Cardiac muscle cell (in vitro differentiated cells and primary cell): ENCODE measurements at regions not wholly inside any gene's neighbourhood (a gene's known extent, or its start where the extent isn't known, plus 50 kb on each side); places are given as distances from the start of the nearest gene placed in this dataset.
"Not testable (repeated sequence)": the region's sequence is repeated elsewhere in the genome, so short reads cannot be mapped to it uniquely, and the experiment has no call there.

ENCODE experiments used
- DNase-seq, 2 donors: peaks; one replicate each; pipeline versions ENCODE4 v3.0.0 to v3.0.0-alpha.2; 2010 to 2017; ENCODE audit warnings: low read depth in 1 of 2, low spot score in 1 of 2
- H3K27ac ChIP-seq: fragments of 200-600 bp; sonication (generic); 2 replicates; pipeline ENCODE4 v1.5.1; 2016
- H3K27me3 ChIP-seq: fragments of 200-600 bp; sonication (generic); 2 replicates; pipeline ENCODE4 v1.6.0; 2016; ENCODE audit warnings: control low read depth
- H3K36me3 ChIP-seq: fragments of 200-600 bp; sonication (generic); 2 replicates; pipeline ENCODE4 v1.5.1; 2016; ENCODE audit warnings: control low read depth
- H3K4me1 ChIP-seq: fragments of 200-600 bp; sonication (generic); 2 replicates; pipeline ENCODE4 v1.8.1; 2017; ENCODE audit warnings: low read depth, mild to moderate bottlenecking, mixed run types
- H3K4me3 ChIP-seq: fragments of 200-600 bp; sonication (generic); 2 replicates; pipeline ENCODE4 v1.5.1; 2016; ENCODE audit warnings: mild to moderate bottlenecking
- H3K9me3 ChIP-seq: fragments of 200-600 bp; sonication (generic); 2 replicates; pipeline ENCODE4 v1.5.1; 2017; ENCODE audit warnings: low read depth, mild to moderate bottlenecking, control low read depth
- TF ChIP-seq, protein P1 (sequence below): IDR thresholded peaks from 2 replicates; pipeline ENCODE4 v1.5.1; 2012; ENCODE audit warnings: low read depth, mild to moderate bottlenecking, low read length

DNA sequence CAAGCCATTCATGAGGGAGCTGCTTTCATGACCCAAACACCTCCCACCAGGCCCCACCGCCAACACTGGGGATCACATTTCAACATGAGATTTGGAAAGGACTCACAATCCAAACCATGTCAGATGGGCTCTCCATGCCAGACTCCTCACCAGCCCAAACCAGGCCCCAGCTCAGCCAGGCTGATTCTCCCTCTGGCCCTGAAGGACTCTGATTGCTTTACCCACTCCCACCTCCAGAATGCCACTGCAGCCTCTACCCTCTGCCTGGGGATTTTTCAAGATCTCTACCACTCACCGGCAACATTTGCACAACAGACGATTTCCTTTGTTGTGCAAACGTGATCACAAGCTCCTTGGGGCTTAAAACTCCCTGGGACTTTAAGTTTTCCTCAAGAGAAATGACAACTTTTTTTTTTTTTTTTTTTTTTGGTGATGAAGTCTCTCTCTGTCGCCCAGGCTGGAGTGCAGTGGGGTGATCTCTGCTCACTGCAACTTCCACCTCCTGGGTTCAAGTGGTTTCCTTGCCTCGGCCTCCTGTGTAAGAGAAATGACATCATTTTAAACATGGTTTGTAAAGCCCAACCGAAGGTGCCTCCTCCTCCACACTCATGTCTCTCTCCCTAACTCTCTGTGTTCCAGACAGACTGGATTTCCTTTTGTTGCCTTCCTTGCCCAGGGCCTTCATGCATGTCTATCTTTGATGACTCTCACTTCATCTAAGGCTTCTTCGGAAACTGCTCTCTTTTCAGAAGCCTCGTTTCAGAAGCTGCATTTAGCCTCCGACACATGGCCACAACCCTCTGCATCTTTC, 147.0 kb downstream of the CDH26 start:
- H3K27ac ChIP-seq = no peak overlapping the region
- H3K4me1 ChIP-seq = no peaks in the 10 kb centered on the region
- H3K27me3 ChIP-seq = no peaks in the 10 kb centered on the region
- H3K4me3 ChIP-seq = no peak overlapping the region
- no peaks in the 10 kb centered on the region for H3K9me3 ChIP-seq
- TF ChIP-seq, protein P1, sequence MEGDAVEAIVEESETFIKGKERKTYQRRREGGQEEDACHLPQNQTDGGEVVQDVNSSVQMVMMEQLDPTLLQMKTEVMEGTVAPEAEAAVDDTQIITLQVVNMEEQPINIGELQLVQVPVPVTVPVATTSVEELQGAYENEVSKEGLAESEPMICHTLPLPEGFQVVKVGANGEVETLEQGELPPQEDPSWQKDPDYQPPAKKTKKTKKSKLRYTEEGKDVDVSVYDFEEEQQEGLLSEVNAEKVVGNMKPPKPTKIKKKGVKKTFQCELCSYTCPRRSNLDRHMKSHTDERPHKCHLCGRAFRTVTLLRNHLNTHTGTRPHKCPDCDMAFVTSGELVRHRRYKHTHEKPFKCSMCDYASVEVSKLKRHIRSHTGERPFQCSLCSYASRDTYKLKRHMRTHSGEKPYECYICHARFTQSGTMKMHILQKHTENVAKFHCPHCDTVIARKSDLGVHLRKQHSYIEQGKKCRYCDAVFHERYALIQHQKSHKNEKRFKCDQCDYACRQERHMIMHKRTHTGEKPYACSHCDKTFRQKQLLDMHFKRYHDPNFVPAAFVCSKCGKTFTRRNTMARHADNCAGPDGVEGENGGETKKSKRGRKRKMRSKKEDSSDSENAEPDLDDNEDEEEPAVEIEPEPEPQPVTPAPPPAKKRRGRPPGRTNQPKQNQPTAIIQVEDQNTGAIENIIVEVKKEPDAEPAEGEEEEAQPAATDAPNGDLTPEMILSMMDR = no peak
- DNase-seq = no peak
- no peaks in the 10 kb centered on the region for H3K36me3 ChIP-seq

DNA sequence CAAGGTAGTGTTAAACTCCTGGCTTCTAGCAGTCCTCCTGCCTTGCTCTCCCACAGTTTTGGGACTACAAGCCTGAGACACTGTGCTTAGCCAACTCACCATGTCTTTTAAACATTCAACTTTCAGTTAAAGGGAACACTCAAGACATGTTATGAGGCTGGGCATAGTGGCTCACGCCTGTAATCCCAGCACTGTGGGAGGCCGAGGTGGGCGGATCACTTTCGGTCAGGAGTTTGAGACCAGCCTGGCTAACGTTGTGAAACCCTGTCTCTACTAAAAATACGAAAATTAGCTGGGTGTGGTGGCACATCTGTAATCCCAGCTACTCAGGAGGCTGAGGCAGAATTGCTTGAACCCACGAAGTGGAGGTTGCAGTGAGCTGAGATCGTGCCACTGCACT, 148.0 kb downstream of the CDH26 start:
- H3K9me3 ChIP-seq, H3K27me3 ChIP-seq, H3K4me3 ChIP-seq, H3K27ac ChIP-seq, H3K4me1 ChIP-seq, DNase-seq, H3K36me3 ChIP-seq: not testable (repeated sequence)

DNA sequence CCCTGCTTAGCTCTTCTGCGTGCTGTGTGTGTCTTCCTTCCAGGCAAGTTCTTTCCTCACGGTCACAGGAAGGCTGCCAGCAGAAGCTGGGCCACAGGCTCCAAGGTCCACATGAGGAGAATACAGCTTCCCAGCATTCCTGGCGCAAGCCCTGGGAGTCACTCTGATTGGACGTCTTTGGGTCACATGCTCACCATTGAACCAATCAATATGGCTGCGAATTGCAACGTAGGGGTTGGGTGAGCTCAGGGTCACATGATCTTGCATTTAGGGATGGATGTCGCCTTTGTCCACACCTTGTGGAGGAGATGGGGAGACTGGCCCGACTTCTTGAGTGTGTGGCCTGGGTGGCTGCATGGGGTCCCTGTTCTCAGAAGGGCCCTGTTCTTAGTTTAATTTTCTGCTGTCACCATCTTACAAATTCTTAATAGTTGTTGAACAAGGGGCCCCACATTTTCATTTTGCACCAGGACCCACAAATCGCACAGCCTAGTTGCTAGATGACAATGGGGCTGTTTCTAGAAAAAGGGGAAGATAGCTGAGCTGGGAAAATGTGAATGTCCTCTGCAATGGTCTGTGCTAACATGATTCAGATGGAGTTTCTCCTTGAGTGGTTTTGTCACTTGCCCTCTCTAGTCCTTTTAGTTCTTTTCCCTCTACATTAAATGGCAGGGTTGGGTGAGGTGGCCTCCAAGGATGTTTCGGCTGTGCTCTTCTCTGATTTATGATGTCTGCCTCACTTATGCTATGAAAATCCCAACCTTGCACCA, 149.6 kb downstream of the CDH26 start:
- no peaks in the 10 kb centered on the region for H3K27me3 ChIP-seq
- DNase-seq = no peak
- no peaks in the 10 kb centered on the region for H3K9me3 ChIP-seq
- no peak overlapping the region for H3K27ac ChIP-seq
- TF ChIP-seq, protein P1 = no peak
- no peaks in the 10 kb centered on the region for H3K36me3 ChIP-seq
- H3K4me3 ChIP-seq = no peak overlapping the region
- no peaks in the 10 kb centered on the region for H3K4me1 ChIP-seq

DNA sequence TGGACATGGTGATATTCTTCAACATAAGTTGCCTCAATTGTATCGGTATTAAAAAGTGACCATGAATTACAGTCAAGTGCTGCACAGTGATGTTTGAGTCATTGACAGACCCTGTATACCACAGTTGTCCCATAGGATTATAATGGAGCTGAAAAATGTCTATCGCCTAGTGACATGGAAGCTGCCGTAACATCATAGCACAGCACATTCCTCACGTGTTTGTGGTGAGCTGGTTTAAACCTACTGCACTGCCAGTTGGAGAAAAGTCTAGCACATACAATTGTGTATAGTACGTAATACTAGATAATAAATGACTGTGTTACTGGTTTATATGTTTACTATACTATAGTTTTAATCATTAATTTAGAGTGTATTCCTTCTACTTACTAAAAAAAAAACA, 150.2 kb downstream of the CDH26 start:
- no peak for DNase-seq
- no peak overlapping the region for H3K27ac ChIP-seq
- H3K27me3 ChIP-seq = no peaks in the 10 kb centered on the region
- no peak overlapping the region for H3K4me3 ChIP-seq
- no peaks in the 10 kb centered on the region for H3K9me3 ChIP-seq
- TF ChIP-seq, protein P1 = no peak
- no peaks in the 10 kb centered on the region for H3K36me3 ChIP-seq
- H3K4me1 ChIP-seq = no peaks in the 10 kb centered on the region

DNA sequence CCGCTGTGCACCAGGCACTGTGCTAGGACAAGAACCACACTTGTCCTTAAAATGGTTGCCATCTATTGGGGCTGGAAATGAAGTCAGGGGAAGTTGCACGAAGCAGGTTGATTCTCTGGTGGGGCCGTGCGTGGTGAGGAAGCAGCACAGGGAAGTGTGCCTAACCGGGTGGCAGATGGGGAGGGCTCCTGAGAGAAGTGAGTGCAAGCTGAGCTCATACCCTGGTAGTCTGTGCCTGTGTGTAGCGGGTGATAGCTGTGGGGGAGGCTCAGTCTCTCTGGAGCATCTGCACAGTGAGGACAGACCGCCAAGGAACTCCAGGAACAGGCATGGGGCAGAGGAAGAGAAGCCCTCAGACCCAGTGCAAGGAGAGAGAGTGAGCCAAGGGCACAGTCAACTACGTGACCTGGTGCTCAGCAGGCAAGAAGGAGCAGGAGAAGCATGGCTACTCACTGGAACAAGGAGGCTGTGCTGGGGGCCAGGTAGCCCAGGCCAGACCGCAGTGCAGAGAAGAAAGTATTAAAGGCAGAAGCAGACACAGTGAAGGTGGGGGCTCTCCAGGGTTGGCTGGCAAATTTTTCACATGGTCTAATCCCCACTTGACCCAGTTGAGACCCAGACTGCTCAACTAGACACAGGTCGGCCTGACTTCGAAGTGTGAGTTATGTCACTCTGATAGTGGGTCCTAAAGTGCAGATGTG, 155.0 kb downstream of the CDH26 start:
- Histone ChIP-seq H3K27me3 (no peaks in the 10 kb centered on the region), H3K27ac (no peak overlapping the region), H3K9me3 (no peaks in the 10 kb centered on the region), H3K36me3 (no peaks in the 10 kb centered on the region), H3K4me3 (no peak overlapping the region), H3K4me1 (no peaks in the 10 kb centered on the region)
- DNase-seq = no peak
- TF ChIP-seq, protein P1 = no peak

DNA sequence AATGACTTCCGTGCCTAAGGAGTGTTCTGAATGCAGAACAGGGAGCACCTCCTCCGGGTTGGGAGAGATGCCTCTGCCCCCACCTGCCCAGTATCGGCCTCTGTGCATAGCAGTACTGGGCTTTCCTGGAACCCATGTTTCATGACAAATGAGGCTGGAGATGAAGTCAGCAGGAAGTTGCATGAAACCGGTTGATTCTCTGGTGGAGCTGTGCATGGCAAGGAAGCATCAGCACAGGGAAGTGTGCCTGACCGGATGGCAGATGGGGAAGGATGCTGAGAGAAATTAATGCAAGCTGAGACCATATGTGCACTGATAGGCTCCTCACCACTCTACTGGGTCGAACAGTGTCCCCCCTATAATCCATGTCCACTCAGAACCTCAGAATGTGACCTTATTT, 155.5 kb downstream of the CDH26 start:
- TF ChIP-seq, protein P1 = no peak
- Histone ChIP-seq H3K27me3 (no peaks in the 10 kb centered on the region), H3K9me3 (no peaks in the 10 kb centered on the region), H3K4me1 (no peaks in the 10 kb centered on the region), H3K36me3 (no peaks in the 10 kb centered on the region), H3K4me3 (no peak overlapping the region), H3K27ac (no peak overlapping the region)
- no peak for DNase-seq
